ENCODE measurements at regions not wholly inside any gene's neighbourhood (a gene's known extent, or its start where the extent isn't known, plus 50 kb on each side); places are given as distances from the start of the nearest gene placed in this dataset.
"Not testable (repeated sequence)": the region's sequence is repeated elsewhere in the genome, so short reads cannot be mapped to it uniquely, and the experiment has no call there.

DNA sequence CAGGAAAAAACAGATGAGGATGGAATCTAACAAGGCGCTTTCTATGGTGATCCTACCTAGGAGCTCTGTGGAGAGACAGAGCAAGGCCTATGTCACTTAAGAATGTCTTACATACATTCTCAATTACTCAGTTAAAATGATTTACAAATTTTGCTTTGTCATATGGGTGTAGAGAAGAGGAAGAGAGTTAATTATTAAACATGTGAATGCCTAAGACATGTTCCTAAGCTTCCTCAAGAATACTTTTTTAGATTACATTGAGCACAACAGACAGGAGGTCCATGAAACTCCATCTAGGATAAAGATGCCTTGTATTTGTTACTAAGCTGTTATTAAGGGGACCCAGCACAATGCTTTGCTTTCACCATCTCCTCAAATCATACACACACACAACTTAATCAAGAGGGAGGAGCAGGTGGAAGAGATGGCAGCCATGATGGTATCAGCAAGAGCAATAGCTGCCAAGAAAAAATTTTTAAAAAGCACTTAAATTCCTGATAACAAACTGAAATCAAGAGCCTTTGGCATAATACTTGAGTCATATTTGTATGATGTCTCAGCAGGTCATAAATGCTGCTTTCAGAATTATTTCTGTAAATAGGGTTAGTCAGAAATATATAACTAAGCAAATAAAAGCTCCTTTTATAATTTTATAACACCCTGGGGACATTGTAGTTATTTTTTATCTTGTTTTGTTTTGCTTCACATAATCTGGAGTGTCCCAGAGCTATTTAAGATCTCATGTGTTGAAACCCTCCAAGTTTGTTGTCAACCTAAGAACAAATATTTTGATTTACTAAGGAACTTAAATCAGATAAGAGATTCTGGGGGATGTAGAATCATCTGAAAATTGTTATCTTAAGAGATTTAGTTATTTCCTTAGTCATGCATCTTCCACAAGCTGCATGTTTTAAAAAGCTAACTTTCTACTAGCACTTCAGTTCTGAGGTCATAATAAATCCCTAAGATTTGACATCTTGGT, 70.0 kb upstream of the CD2AP start:
- DNase-seq, result no peak

DNA sequence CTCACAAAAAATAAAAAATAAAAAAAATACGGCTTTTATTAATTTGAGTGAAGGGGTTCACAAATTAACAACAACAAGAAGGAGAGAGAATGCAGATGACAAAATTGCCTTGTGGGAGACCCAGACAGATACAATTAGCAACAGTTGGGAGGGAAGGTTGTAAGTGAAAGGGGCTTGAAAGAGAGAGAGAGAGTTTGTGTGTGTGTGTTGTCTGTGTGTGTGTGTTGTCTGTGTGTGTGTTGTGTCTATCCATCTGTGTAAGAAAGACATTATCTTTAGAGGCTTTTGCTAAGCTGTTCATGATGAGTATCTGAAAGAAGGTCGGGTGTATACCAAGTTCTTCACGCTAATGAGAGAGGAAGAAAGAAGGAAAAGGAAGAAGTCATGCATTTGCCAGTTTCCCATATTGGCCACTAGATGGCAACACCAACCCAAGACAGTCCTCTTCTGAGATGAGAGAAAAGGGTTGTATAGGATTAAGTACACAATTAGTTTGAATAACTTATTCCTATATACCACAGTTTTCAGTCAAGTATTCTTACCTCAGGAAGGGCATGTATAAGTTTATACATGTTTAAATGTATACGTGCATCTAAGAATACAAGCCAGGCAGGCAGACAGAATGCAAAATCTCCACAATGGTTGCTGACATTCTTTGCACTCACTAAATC, 63.7 kb upstream of the CD2AP start:
- DNase-seq, result peak; percentile 33 to 37

DNA sequence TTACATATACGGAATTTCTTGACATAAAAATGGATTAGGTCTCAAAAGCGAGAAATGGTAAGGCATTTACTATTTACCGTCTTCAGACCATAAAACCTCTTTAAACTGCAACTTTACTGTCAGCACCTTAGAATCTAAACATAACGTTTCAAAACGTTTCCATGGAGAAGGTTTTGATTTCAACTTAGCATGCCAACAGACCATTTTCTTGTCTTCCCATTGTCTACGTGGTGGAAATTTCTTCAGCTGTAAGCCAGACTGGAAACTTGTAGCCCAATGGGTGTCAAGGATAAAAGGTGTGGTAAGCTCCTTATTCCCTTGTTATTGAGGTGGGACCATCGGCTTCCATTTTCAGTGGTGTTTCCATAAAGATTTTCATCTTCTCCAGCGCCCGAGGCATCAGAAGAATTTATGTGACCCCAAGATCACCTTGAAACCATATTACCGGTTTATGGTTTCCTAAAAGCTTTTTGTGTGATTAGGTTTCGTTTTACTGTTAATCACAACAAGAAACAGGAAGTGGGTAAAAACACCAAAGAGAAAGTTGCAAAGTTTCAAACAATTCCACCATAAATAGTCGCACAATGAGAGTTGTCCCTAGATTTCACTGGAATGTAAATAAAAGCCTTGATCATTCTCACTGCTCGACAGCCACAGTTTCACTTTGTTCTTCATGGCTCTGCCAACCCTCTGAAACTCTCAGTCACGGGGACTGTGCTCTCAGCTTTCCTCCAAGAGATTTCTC, 63.0 kb upstream of the CD2AP start:
- no peak for DNase-seq

DNA sequence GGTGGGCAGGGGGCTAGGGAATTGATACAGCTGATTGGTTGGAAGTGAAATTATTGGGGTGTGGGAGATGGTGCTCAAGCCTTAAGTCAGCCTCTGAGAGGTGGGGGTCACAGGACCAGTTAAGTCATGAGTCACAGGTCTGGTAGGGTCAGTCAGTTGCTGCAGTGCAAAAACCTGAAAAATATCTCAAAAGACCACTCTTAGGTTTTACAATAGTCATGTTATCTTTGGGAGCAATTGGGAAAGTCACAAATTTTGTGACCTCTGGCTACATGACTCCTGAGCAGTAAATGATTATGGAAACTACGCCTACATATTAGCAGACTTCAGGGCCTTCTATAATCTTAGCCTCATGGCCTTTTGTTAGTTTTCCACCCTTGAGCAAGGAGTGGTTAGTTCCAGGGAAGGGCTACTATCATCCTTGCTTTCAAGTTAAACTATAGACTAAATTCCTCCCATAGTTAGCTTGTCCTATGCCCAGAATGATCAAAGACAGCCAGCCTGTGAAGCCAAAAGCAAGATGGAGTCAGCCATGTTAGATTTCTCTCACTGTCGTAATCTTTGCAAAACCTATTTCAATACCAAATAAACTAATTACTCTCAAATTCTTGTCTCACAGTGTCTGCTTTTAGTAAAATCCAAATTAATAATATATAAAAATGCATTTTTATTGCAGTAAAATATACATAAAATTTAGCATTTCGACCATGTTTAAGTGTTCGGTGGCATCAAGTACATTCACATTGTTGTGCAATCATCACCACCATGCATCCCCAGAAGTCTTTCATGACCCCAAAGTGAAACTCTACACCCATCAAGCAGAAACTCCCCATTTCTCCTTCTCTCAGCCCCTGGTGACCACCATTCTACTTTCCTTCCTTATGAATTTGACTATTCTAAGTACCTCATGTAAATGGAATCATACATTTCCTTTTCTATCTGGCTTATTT, 60.9 kb upstream of the CD2AP start:
- DNase-seq, result no peak

DNA sequence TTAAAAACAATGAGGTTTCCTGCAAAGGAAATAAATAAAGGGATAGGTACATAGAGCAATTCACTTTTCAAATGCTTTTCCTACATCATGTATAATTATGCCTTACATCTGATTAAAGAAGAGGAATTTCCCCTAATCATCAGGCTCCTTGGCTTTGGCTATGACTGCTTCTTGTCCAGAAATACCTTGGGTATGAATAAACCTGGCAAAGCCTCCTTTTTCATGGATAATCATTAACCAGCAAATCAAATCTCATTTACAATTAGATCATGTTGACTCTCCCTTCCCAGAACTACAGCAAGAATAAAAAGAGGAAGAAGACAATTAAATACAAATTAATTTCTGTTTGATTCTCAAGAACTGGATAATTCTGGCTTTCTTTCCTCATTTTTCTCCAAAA, 58.0 kb upstream of the CD2AP start:
- no peak for DNase-seq

DNA sequence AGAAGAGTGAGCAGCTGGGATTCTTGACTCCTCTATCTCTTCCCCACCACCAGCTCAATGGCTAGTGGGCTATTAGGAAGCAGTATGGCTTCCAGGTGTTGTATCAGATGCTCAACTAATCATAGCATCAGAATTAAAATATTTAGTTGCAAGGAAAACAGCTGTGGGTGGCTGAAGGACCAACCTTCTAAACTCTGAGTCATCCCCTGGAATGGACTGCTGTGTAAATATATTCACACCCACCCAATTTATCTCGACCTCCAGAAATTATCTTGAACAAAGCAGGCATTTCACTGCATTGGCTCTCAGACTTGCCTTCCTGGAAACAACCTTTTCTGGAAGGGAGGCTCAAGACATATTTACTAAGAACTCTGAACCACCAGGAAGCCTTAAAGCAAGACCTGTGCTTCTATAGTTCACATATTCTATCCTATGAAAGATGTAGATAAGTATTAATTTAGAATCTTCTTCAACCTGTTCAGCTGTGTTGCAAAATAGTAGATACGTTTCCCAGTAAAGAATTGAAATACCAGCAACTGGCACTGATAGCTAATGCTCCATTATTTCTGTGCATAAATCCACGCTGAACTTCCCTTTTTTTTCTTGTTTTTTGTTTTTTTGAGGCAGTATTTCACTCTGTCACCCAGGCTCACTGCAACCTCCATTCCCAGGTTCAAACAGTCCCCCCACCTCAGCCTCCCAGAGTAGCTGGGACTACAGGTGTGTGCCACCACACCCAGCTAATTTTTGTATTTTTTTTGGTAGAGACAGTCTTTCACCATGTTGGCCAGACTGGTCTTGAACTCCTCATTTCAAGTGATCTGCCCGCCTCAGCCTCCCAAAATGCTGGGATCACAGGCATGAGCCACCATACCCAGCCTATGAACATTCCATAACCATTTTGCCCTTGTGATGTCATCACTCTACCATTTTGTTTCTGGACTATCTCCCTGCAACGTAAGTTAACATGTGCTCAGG, 56.9 kb upstream of the CD2AP start:
- DNase-seq, result no peak

DNA sequence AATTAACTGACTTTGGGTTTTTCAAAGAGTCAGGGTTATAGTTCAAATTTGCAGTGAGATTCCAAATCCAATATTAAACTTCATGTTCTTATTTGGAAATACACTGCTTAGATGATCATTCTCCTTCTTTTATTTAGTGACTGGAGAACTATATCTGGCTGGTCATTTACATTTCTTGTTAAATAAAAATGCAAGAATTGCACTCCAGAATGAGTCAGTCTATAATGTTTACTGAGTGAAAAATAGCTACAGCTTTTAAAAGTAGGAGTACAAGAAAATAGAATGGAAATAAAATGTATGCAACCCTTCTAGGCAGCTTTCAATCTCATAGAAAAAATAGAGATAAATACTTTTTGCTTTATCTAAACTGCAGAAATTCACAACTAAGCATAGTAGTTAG, 54.5 kb upstream of the CD2AP start:
- no peak for DNase-seq

DNA sequence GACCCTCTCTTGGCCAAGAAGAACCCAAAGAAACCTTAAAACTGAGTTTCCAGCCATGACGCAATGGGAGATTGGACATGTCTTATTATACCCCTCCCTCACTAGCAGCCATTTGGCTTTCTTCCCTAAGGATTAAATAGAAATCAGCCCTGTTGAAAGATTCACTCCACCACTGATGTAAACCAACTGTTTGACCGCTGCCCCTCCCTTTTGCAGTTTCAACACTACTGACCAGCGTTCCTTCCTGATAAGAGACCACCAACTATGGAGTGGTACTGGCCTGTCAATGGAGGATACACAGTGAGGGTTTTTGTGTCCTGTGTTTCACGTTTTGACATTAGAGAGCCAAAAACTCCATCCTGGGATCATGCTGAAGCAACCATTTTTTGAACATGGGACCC, 53.2 kb upstream of the CD2AP start:
- no peak for DNase-seq

DNA sequence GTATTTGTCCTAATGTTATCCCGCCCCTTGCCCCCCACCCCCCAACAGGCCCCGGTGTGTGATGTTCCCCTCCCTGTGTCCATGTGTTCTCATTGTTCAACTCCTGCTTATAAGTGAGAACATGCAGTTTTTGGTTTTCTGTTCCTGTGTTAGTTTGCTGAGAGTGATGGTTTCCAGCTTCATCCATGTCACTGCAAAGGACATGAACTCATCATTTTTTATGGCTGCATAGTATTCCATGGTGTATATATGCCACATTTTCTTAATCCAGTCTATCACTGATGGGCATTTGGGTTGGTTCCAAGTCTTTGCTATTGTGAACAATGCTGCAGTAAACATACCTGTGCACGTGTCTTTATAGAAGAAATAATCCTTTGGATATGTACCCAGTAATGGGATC, 51.9 kb upstream of the CD2AP start:
- DNase-seq, result not testable (repeated sequence)

DNA sequence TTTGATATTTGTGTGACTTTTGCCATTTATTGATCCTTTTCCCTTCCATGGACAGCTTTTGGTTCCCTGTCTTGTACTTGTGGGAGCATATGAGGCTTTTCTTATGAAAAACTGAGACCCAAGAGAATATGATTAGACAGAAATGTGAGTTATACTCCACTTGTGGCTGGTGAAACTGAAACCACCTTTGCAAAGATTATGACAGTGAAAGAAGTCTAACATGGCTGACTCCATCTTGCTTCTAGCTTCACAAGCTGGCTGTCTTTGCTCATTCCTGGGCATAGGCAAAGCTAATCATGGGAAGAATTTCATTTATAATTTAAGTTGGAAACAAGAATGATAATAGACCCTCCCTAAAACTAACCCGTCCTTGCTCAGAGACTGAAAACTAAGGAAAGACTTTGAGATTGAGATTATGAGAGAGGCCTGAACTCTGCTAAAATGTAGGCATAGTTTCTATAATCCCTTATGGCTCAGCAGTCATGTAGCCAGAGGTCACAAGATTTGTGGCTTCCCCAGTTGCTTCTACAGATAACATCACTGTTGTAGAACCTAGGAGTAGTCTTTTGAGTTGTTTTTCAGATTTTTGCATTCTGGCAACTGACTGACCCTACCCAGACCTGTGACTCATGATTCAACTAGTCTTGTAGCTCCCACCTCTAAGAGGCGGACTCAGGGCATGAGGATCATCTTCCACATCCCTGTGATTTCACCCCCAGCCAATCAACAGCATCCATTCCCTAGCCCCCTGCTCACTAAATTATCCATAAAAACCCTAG, 50.9 kb upstream of the CD2AP start:
- no peak for DNase-seq

DNA sequence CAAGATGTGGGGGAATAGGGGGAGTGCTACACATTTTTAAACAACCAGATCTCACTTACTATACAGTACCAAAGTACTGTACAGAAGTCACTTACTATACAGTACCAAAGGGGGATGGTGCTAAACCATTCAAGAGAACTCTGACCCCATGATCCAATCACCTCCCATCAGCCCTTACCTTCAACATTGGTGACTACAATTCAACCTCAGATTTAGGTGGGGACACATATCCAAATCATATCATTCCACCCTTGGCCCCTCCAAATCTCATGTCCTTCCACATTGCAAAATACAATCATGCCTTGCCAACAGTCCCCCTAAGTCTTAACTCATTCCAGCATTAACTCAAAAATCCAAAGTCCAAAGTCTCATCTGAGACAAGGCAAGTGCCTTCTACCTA, 49.9 kb upstream of the CD2AP start:
- DNase-seq, result no peak
